ENCODE measurements at regions not wholly inside any gene's neighbourhood (a gene's known extent, or its start where the extent isn't known, plus 50 kb on each side); places are given as distances from the start of the nearest gene placed in this dataset.

DNA sequence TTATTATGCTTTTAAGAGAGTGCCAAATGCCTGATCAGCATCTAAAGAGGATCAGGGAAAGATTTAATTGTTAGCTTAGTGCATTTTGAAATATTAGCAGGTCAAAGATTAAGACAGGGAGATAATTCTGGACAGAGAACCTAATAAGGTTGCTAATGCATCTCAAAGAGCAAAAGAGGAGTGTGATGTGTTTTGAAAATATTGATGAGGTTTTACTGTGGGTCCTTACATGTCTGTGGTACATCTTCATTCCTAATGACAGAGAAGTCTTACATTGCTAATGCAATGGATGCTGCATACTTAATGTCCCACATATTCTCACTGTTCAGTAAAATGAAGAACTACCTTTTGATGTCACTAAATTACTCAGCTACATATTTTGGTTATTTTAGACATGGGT lies 154.1 kb downstream of the TAF11L14 start:
- Histone ChIP-seq H3K79me2 (ENCODE audit: insufficient read depth, low read length) (no peaks in the 10 kb centered on the region), H3K27me3 (ENCODE audit: insufficient read depth, low read length) (no peaks in the 10 kb centered on the region), H3K4ac (ENCODE audit: low read depth, low read length) (no peak overlapping the region), H4K91ac (ENCODE audit: insufficient read length, low read depth, low read length) (no peak overlapping the region), H3K56ac (ENCODE audit: insufficient read length, low read depth, low read length) (no peak overlapping the region), H3K23me2 (ENCODE audit: insufficient read length, low read depth, low read length, poor library complexity, severe bottlenecking) (no peaks in the 10 kb centered on the region), H2BK5ac (ENCODE audit: insufficient read length, low read length) (no peak overlapping the region), H2AK5ac (ENCODE audit: insufficient read length, low read length) (no peak overlapping the region), H4K8ac (replicated peaks; ENCODE audit: insufficient read length, low read depth, low read length) (no peak overlapping the region), H4K5ac (ENCODE audit: insufficient read length, low read depth, low read length) (no peak overlapping the region), H3T11ph (ENCODE audit: low read length) (no peak overlapping the region), H3K14ac (ENCODE audit: insufficient read depth, low read length) (no peak overlapping the region), H3K4me2 (ENCODE audit: insufficient read depth, insufficient read length, low read length) (no peak overlapping the region), H2AFZ (ENCODE audit: low read length) (no peak overlapping the region), H2BK12ac (ENCODE audit: insufficient read length, low read depth, low read length) (no peak overlapping the region), H3K27ac (ENCODE audit: insufficient read length, low read depth, low read length) (no peak overlapping the region), H3K9ac (ENCODE audit: extremely low read depth, insufficient read length, low read length) (no peak overlapping the region), H3K79me1 (ENCODE audit: insufficient read depth, low read depth, low read length, poor library complexity, severe bottlenecking) (no peaks in the 10 kb centered on the region), H3K23ac (ENCODE audit: insufficient read length, low read depth, low read length) (no peak overlapping the region), H2BK120ac (ENCODE audit: low read depth, low read length, poor library complexity, severe bottlenecking) (no peak overlapping the region), H3K18ac (ENCODE audit: insufficient read length, low read depth, low read length) (no peak overlapping the region), H4K20me1 (ENCODE audit: control insufficient read depth, insufficient read depth, insufficient read length) (no peaks in the 10 kb centered on the region), H2BK15ac (ENCODE audit: low read depth, low read length) (no peak overlapping the region), H2BK20ac (ENCODE audit: low read depth, low read length, poor library complexity, severe bottlenecking) (no peak overlapping the region), H3K4me1 (ENCODE audit: insufficient read depth, low read length) (peaks cover 6% of the 10 kb centered on the region; the same call in 1 of the 2 replicates), H3K9me3 (ENCODE audit: control insufficient read depth, low read depth, low read length) (no peaks in the 10 kb centered on the region)
- TF ChIP-seq, protein P1, sequence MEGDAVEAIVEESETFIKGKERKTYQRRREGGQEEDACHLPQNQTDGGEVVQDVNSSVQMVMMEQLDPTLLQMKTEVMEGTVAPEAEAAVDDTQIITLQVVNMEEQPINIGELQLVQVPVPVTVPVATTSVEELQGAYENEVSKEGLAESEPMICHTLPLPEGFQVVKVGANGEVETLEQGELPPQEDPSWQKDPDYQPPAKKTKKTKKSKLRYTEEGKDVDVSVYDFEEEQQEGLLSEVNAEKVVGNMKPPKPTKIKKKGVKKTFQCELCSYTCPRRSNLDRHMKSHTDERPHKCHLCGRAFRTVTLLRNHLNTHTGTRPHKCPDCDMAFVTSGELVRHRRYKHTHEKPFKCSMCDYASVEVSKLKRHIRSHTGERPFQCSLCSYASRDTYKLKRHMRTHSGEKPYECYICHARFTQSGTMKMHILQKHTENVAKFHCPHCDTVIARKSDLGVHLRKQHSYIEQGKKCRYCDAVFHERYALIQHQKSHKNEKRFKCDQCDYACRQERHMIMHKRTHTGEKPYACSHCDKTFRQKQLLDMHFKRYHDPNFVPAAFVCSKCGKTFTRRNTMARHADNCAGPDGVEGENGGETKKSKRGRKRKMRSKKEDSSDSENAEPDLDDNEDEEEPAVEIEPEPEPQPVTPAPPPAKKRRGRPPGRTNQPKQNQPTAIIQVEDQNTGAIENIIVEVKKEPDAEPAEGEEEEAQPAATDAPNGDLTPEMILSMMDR (conservative IDR thresholded peaks at IDR 0.05), result no peak
- Mint-ChIP-seq H3K9me3 (no peaks in the 10 kb centered on the region; a peak in 3 of 5 replicates), H3K36me3 (ENCODE audit: insufficient read depth in 1 of 3, low read depth in 3 of 3) (no peaks in the 10 kb centered on the region), H3K4me3 (no peak overlapping the region), H3K4me1 (peaks cover 8 to 9% of the 10 kb centered on the region in 2 experiments), H3K27ac (no peak overlapping the region), H3K27me3 (ENCODE audit: low read depth) (no peaks in the 10 kb centered on the region; the same call in 1 of the 2 replicates)
- DNase-seq, result no peak

Measured in H9 (cell line).